T-helper 1 cell treated with Interleukin-12 subunit alpha and Interleukin-12 subunit beta and Interleukin-4 antibody, amounts not matched to agents 30 μg/mL and 1 μg/mL, for 36 hours (primary cell): ENCODE measurements at regions not wholly inside any gene's neighbourhood (a gene's known extent, or its start where the extent isn't known, plus 50 kb on each side); places are given as distances from the start of the nearest gene placed in this dataset.

ENCODE experiments used
- H3K27ac Mint-ChIP-seq: one replicate; pipeline ENCODE4 v1.8.0; 2021; ENCODE audit warnings: mild to moderate bottlenecking, mixed read lengths
- H3K27me3 Mint-ChIP-seq: one replicate; pipeline ENCODE4 v1.8.0; 2021; ENCODE audit warnings: low read depth, mixed read lengths
- H3K36me3 Mint-ChIP-seq: one replicate; pipeline ENCODE4 v1.8.0; 2021; ENCODE audit warnings: low read depth, mixed read lengths
- H3K4me1 Mint-ChIP-seq: one replicate; pipeline ENCODE4 v1.8.0; 2021; ENCODE audit warnings: low read depth, mixed read lengths
- H3K4me3 Mint-ChIP-seq: one replicate; pipeline ENCODE4 v1.8.0; 2021; ENCODE audit warnings: mild to moderate bottlenecking, moderate library complexity, mixed read lengths
- H3K9me3 Mint-ChIP-seq: one replicate; pipeline ENCODE4 v1.8.0; 2021; ENCODE audit warnings: mixed read lengths

DNA sequence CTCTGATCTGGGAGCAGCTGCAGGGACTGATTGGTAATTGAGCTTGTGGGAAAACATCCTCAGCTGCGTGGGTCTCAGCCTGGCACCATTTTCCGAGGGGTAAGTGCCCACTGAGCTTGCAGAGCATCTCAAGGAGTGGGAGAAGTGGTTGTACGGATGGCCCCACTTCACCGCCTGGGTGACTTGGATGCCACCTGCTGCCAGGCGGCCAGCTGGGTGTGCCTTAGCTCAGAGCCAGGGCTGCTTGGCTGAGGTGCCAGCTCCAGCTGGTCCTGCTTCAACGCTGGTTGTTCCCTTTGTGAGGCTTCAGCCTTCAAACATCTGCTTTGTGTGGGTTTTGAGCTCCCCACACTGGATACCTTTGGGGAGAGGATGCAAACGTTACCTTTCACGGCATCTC is 482.7 kb upstream of the EEF2KMT start:
- Mint-ChIP-seq H3K27me3 (no peaks in the 10 kb centered on the region), H3K27ac (no peak overlapping the region), H3K4me1 (no peaks in the 10 kb centered on the region), H3K4me3 (no peak overlapping the region), H3K9me3 (peaks cover 3% of the 10 kb centered on the region), H3K36me3 (no peaks in the 10 kb centered on the region)

DNA sequence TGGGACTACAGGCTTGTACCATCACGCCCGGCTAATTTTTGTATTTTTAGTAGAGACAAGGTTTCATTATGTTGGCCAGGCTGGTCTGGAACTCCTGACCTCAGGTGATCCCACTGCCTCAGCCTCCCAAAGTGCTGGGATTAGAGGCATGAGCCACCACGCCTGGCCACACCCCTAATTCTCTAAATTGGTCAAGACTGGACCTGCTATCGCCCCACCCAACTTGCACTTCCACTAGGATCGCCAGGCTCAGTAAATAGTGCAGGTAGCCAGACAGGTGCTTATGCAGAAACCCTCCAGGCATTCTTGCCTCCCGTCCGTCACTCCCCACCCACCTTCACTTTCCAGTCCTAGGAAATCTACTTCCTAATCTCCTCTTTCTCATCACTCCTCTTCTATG is 481.4 kb upstream of the EEF2KMT start:
- Mint-ChIP-seq H3K36me3 (no peaks in the 10 kb centered on the region), H3K4me3 (no peak overlapping the region), H3K27ac (no peak overlapping the region), H3K9me3 (no peaks in the 10 kb centered on the region), H3K27me3 (no peaks in the 10 kb centered on the region), H3K4me1 (no peaks in the 10 kb centered on the region)

DNA sequence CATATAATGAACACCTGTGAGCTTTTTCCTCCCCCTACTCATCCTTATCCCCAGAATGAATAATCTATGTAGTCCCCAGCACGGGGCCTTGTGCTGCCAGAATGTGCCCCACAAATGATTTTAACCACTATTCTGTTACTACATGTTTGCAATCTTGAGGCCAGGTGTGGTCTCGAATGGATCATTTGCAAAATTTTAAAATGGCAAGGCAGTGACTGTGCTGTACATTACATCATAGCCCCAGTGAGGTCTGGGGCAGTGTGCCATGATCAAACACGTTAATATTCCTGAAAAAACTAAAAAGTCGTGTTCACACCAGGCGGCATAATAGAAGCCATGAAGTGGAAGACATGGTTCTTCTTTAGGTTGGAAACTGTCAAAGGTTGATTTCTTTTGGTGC is 479.9 kb upstream of the EEF2KMT start:
- Mint-ChIP-seq H3K27ac (no peak overlapping the region), H3K36me3 (no peaks in the 10 kb centered on the region), H3K4me1 (no peaks in the 10 kb centered on the region), H3K9me3 (peaks cover 4% of the 10 kb centered on the region), H3K27me3 (no peaks in the 10 kb centered on the region), H3K4me3 (no peak overlapping the region)

DNA sequence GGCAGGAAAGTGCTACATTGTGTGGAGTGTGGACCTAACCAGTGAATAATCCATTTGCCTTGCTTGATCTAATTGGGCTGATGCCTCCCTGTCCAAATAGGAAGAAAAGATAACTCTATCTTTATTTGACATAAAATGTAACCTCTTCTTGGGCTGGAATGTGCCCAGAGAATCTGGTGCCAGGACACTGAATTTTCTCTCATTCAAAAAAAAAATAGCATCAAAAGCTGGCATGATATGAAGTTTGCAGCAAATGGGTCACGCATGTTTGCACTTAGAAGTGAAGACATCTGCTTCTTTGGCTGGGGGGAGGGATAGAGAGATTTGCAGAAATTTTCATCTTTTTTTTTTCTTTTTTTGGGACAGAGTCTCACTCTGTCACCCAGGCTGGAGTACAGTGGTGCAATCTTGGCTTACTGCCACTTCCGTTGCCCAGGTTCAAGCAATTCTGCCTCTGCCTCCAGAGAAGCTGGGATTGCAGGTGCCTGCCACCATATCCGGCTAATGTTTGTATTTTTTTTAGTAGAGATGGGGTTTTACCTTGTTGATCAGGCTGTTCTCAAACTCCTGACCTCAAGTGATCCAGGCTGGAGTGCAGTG is 478.2 kb upstream of the EEF2KMT start:
- H3K9me3 Mint-ChIP-seq, result peaks cover 12% of the 10 kb centered on the region
- H3K27ac Mint-ChIP-seq, result no peak overlapping the region
- H3K27me3 Mint-ChIP-seq, result no peaks in the 10 kb centered on the region
- H3K36me3 Mint-ChIP-seq, result no peaks in the 10 kb centered on the region
- H3K4me3 Mint-ChIP-seq, result no peak overlapping the region
- no peaks in the 10 kb centered on the region for H3K4me1 Mint-ChIP-seq

DNA sequence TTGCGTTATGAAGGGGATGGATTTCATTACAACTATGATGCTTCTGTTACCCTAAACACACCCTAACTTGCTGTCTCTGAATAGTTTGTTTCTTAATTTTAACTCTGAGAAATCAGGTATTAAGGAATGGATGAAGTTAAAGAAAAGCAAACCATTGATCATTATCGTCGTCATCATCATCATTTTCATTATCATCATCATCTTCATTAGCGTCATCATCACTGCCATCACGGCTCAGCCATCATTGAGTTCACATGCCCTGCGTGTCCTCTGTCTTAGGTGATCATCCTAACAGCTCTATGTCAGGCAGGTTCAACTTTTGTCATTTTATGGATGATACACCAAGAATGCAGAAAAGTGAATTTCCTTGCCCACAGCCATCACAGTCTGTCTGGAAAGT is 477.5 kb upstream of the EEF2KMT start:
- H3K27ac Mint-ChIP-seq, result no peak overlapping the region
- H3K4me3 Mint-ChIP-seq, result no peak overlapping the region
- H3K4me1 Mint-ChIP-seq, result no peaks in the 10 kb centered on the region
- no peaks in the 10 kb centered on the region for H3K27me3 Mint-ChIP-seq
- peaks cover 12% of the 10 kb centered on the region for H3K9me3 Mint-ChIP-seq
- H3K36me3 Mint-ChIP-seq, result no peaks in the 10 kb centered on the region

DNA sequence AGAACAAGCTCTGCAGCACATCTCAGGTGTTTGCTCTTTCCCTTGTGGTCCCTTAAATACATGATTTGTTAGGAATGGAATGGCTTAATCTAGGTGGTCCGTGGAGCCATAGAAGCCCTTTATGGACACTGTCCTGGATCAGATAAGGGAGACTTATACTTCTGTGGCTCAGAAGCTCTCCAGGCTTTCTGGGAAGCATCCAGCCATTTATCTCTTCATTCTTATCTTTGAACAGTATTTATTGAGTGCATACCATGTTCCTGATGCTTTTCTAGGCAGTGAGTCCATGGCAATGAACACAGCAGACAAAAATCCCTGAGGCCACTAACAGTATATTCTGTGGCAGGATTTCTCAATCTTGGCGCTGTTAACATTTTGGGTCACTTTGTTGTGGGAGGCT is 474.5 kb upstream of the EEF2KMT start:
- H3K9me3 Mint-ChIP-seq, result peaks cover 14% of the 10 kb centered on the region
- no peaks in the 10 kb centered on the region for H3K36me3 Mint-ChIP-seq
- no peaks in the 10 kb centered on the region for H3K4me1 Mint-ChIP-seq
- no peak overlapping the region for H3K4me3 Mint-ChIP-seq
- H3K27me3 Mint-ChIP-seq, result no peaks in the 10 kb centered on the region
- H3K27ac Mint-ChIP-seq, result no peak overlapping the region

DNA sequence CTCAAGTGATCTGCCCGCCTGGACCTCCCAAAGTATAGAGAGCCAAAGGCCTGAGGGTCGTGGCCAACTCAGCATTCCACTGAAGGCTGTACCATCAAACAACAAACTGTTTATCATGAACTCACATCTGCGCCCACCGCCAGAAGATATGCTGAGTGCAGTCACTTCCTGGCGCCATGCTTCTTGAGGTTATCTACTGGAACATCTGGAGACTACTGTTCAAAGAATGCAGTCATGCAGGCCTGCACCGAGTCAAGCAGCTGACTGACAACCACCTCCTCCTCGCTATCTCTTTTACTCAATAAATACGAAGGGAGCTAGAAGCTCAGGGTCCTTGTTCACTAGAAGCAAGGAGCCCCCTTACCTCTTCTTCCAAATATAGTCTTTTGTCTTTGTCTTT is 473.9 kb upstream of the EEF2KMT start:
- no peaks in the 10 kb centered on the region for H3K4me1 Mint-ChIP-seq
- no peaks in the 10 kb centered on the region for H3K27me3 Mint-ChIP-seq
- no peak overlapping the region for H3K4me3 Mint-ChIP-seq
- no peaks in the 10 kb centered on the region for H3K36me3 Mint-ChIP-seq
- peaks cover 14% of the 10 kb centered on the region for H3K9me3 Mint-ChIP-seq
- H3K27ac Mint-ChIP-seq, result no peak overlapping the region

DNA sequence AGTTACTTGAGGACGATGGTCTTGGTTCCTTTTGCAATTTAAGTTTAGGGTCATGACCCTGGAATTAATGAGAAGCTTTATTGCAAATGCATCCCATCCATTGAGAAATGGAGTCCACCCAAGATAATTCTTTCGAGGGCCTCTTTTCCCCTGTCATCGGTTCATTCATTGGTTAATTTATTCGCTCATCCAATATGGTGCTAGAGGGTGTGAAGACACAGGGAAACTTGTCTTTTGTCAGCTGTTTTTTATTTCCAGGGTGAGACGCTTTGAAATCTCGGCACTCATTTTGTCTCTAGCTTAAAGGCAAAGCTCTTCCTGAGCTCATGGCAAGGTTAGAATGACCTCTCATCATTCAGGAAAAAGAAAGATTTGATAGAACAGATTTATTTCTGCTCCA is 464.2 kb upstream of the EEF2KMT start:
- Mint-ChIP-seq H3K27ac (no peak overlapping the region), H3K4me3 (no peak overlapping the region), H3K27me3 (no peaks in the 10 kb centered on the region), H3K36me3 (no peaks in the 10 kb centered on the region), H3K4me1 (no peaks in the 10 kb centered on the region), H3K9me3 (peaks cover 30% of the 10 kb centered on the region)

DNA sequence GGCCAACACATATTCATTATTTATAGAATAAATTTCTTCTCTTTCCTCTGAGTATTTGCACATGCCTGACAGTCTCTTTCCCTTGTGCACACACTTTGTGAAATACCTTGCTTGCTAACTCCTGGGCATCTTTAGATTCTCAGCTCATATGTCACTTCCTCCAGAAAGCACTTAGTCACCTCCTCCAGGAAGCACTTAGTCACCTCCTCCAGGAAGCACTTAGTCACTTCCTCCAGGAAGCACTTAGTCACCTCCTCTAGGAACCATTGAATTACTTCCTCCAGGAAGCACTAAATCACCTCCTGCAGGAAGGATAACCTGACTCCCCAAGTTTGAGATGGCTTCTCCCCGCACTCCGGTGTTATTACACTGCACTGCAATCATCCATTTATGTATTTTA is 462.5 kb upstream of the EEF2KMT start:
- Mint-ChIP-seq H3K36me3 (no peaks in the 10 kb centered on the region), H3K4me3 (no peak overlapping the region), H3K27me3 (no peaks in the 10 kb centered on the region), H3K9me3 (peaks cover 30% of the 10 kb centered on the region), H3K27ac (no peak overlapping the region), H3K4me1 (no peaks in the 10 kb centered on the region)

DNA sequence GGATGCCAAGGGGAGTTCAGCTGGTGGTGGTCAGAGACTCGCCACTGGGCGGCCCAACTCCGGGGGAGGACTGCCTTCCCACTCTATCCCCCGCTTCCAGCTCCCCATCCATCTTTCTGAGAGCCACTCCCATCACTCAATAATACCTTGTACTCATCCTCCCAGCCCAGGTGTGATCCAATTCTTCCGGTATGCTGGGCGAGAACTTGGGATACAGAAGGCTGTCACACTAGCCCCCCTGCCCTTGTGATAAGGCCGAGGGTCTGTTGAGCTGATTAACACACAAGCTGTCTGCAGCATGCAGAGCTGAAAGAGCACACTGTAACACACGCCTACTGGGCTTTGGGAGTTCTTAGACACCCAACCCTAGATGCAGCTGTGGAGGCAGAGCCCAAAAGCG is 460.4 kb upstream of the EEF2KMT start:
- H3K36me3 Mint-ChIP-seq, result no peaks in the 10 kb centered on the region
- H3K27me3 Mint-ChIP-seq, result no peaks in the 10 kb centered on the region
- H3K9me3 Mint-ChIP-seq, result peaks cover 34% of the 10 kb centered on the region
- no peak overlapping the region for H3K27ac Mint-ChIP-seq
- no peaks in the 10 kb centered on the region for H3K4me1 Mint-ChIP-seq
- H3K4me3 Mint-ChIP-seq, result no peak overlapping the region

DNA sequence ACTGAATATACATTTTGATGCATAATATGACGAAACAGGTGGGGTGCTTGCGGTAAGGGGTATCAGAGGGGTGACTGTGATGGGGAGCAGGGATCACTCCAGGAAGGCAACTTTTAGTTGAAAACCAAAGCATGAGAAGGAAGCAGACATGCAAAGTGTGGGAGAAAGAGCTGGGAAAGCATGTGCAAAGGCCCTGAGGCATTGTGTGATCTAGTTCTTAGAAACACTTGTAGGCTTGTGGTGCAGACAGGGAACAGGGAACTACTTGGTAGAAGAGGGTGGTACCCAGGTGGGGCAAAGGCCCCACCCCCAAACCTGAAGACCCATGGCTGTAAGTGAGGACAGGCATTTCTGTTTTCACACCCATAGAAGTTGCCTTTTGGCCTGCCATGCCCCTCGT is 459.9 kb upstream of the EEF2KMT start:
- Mint-ChIP-seq H3K27ac (no peak overlapping the region), H3K9me3 (peaks cover 34% of the 10 kb centered on the region), H3K36me3 (no peaks in the 10 kb centered on the region)

DNA sequence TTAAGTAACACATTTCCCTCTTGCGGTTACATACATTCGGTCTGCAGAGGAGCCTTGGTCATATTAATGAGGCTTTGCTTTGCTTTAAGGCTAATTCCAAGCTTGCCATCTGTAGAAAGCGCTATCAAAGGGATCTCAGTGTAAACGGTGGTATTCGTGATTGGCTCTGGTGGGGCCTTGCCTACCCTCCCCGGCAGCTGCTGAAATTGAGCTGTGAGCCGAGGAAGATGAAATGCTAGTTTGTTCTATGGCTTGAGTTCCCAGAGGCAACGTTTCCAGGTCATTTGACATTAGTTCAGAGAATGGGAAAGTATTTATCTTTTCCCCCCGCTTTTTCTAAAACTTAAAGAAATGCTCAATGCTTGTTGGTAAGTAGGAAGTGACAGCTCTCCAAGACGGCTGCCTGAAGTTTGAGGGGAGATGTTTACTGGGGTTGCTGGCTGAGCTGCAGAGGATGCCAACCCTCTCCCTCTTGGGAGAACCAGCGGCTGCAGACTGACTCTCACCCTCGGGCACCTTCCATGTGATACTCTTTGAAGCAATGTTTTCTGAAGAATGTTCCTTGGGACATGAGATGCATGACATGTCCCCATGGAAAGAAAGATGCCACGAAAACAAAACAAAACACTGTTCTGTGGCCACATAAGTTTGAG is 458.7 kb upstream of the EEF2KMT start:
- no peaks in the 10 kb centered on the region for H3K27me3 Mint-ChIP-seq
- H3K4me3 Mint-ChIP-seq, result no peak overlapping the region
- no peaks in the 10 kb centered on the region for H3K4me1 Mint-ChIP-seq
- peaks cover 27% of the 10 kb centered on the region for H3K9me3 Mint-ChIP-seq
- H3K36me3 Mint-ChIP-seq, result no peaks in the 10 kb centered on the region
- H3K27ac Mint-ChIP-seq, result no peak overlapping the region

More for the DNA sequence above, 459.9 kb upstream of the EEF2KMT start:
- no peaks in the 10 kb centered on the region for H3K27me3 Mint-ChIP-seq
- no peaks in the 10 kb centered on the region for H3K4me1 Mint-ChIP-seq
- H3K4me3 Mint-ChIP-seq, result no peak overlapping the region

DNA sequence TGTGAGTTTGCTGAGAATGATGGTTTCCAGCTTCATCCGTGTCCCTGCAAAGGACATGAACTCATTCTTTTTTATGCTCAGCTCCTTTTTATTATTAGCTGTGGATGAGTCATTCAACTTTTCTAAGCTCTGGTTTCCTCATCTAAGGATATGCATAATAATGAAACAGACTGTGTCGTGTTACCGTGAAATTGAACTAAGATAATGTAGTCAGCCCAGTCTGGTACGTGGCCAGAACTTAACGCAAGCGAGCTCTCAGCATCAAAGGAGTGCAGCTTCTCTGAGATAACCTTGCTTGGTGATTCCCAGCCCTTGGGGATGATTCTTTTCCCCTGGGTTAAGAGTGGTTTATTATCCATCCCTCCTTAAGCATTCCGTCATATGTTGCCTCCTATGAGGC is 454.3 kb upstream of the EEF2KMT start:
- no peak overlapping the region for H3K27ac Mint-ChIP-seq
- no peaks in the 10 kb centered on the region for H3K36me3 Mint-ChIP-seq
- peaks cover 4% of the 10 kb centered on the region for H3K9me3 Mint-ChIP-seq
- no peak overlapping the region for H3K4me3 Mint-ChIP-seq
- H3K4me1 Mint-ChIP-seq, result no peaks in the 10 kb centered on the region
- H3K27me3 Mint-ChIP-seq, result no peaks in the 10 kb centered on the region

DNA sequence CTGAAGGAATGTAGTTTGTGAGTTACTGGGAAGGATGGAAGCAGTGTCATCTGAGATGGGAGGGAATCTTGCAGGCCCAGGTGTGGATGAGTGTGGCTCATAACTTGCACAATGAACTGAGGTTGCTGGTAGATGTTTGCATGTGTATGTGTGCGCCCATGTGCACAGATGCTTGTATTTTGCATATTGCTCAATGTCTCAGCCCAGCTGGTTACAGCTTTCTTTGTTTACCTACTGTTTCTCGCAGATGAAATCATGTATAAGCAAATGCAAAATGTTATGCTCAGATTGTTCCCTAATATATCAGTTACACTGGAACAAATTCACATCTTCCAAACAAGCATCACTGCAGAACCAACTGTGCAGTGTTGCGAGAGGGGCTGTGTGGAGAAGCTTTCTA is 452.2 kb upstream of the EEF2KMT start:
- H3K4me1 Mint-ChIP-seq, result no peaks in the 10 kb centered on the region
- H3K9me3 Mint-ChIP-seq, result peaks cover 4% of the 10 kb centered on the region
- H3K36me3 Mint-ChIP-seq, result no peaks in the 10 kb centered on the region
- H3K27ac Mint-ChIP-seq, result no peak overlapping the region
- no peak overlapping the region for H3K4me3 Mint-ChIP-seq
- no peaks in the 10 kb centered on the region for H3K27me3 Mint-ChIP-seq

DNA sequence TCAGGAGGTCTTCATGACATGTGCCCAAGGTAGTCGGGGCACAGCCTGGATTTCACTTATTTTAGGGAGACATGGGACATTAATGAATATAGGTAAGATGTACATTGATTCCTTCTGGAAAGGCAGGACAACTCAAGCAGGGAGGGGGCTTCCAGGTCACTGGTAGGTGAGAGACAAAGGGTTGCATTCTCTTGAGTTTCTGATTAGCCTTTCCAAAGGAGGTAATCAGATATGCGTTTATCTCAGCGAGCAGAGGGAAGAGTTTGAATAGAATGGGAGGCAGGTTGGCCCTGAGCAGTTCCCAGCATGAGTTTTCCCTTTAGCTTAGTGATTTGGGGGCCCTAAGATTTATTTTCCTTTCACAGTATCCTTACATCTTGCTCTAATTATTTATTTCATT is 443.8 kb upstream of the EEF2KMT start:
- no peaks in the 10 kb centered on the region for H3K9me3 Mint-ChIP-seq
- no peaks in the 10 kb centered on the region for H3K27me3 Mint-ChIP-seq
- H3K36me3 Mint-ChIP-seq, result no peaks in the 10 kb centered on the region
- no peaks in the 10 kb centered on the region for H3K4me1 Mint-ChIP-seq
- H3K27ac Mint-ChIP-seq, result no peak overlapping the region
- no peak overlapping the region for H3K4me3 Mint-ChIP-seq

DNA sequence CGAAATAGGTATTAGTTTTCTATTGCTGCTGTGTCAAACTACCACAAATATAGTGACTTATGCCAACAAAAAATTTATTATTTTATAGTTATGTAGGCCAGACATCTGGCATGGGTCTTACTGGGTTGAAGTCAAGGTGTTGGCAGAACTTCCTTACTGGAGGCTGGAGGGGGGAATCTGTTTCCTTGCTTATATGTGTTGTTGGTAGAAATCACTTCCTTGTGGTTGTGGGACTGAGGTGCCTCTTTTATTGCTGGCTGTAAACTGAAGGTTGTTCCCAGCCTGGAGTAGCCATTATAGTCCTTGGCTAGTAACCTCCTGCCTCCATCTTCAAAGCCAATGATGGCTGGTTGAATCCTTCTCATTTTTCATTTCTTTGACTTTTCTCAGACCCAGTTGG is 439.8 kb upstream of the EEF2KMT start:
- Mint-ChIP-seq H3K27ac (no peak overlapping the region), H3K4me3 (no peak overlapping the region), H3K27me3 (no peaks in the 10 kb centered on the region), H3K9me3 (no peaks in the 10 kb centered on the region), H3K36me3 (no peaks in the 10 kb centered on the region), H3K4me1 (no peaks in the 10 kb centered on the region)
